GM12878 (cell line): ENCODE measurements at regions not wholly inside any gene's neighbourhood (a gene's known extent, or its start where the extent isn't known, plus 50 kb on each side); places are given as distances from the start of the nearest gene placed in this dataset.

ENCODE experiments used
- ATAC-seq: fragments of 200-7000 bp; cut with Tn5 transposase; 3 replicates; pipeline ENCODE4 v1.9.1; 2020; ENCODE audit warnings: mild to moderate bottlenecking, moderate library complexity
- BruUV-seq: library from RNA; stranded (reverse); fragments of 400-500 nt; replicated peaks from 2 replicates; lab custom pipeline; 2021; lab: Mats Ljungman, UMichigan
- CTCF ChIA-PET: fragments of 300-600 bp; sonication (Branson Sonifier 250); formaldehyde crosslinking; extraction: SDS; loops from one replicate; lab custom pipeline; 2021; ENCODE audit warnings: inconsistent platforms; lab: Yijun Ruan, JAX
- POLR2A ChIA-PET: fragments of 350-600 bp; formaldehyde crosslinking; extraction: SDS; loops from one replicate; lab custom pipeline; 2021; ENCODE audit warnings: inconsistent platforms; lab: Charles Lee
- RAD21 ChIA-PET: fragments of 300-600 bp; sonication (Branson Sonifier 250); formaldehyde crosslinking; loops from one replicate; lab custom pipeline; 2023; ENCODE audit warnings: antibody characterized with exemption; ENCODE audit not compliant: unreplicated experiment; lab: Charles Lee
- SMC1A ChIA-PET: fragments of 300-600 bp; sonication (Branson Sonifier 250); formaldehyde crosslinking; loops from one replicate; lab custom pipeline; 2023; ENCODE audit not compliant: unreplicated experiment, uncharacterized antibody; lab: Charles Lee
- DNase-seq: peaks from one replicate; pipeline ENCODE4 v3.0.0-alpha.2; 2011; ENCODE audit warnings: low read depth, low spot score
- FAIRE-seq: peaks from 3 replicates; lab custom pipeline; 2011; peaks lifted over from hg19 to GRCh38; lab: Jason Lieb, UNC
- H2AFZ ChIP-seq: 2 replicates; pipeline ENCODE4 v1.6.0; 2011; ENCODE audit warnings: low read depth, low read length, control low read depth; ENCODE audit not compliant: control insufficient read depth
- H3K27ac ChIP-seq: 2 replicates; pipeline ENCODE4 v1.5.1; 2011; ENCODE audit warnings: control low read depth; ENCODE audit not compliant: control insufficient read depth, insufficient read depth
- H3K27me3 ChIP-seq, 2 experiments: replicated peaks in 1 of 2; 2 replicates each; pipeline versions ENCODE4 v1.6.0 to v1.6.1; 2011; ENCODE audit warnings: low read length in 1 of 2; ENCODE audit not compliant: control insufficient read depth in 2 of 2, insufficient read depth in 2 of 2
- H3K36me3 ChIP-seq, 2 experiments: 2 replicates each; pipeline ENCODE4 v1.5.1; 2011; ENCODE audit warnings: low read length in 1 of 2; ENCODE audit not compliant: control insufficient read depth in 2 of 2, insufficient read depth in 2 of 2
- H3K4me1 ChIP-seq: 2 replicates; pipeline ENCODE4 v1.6.1; 2011; ENCODE audit warnings: mild to moderate bottlenecking, low read length, moderate library complexity, mixed read lengths; ENCODE audit not compliant: control insufficient read depth, insufficient read depth
- H3K4me2 ChIP-seq: 2 replicates; pipeline ENCODE4 v1.6.0; 2011; ENCODE audit warnings: control low read depth; ENCODE audit not compliant: control insufficient read depth, insufficient read depth
- H3K4me3 ChIP-seq: fragments of 200-600 bp; sonication (generic); 2 replicates; pipeline ENCODE4 v1.5.1; 2016
- H3K79me2 ChIP-seq: 2 replicates; pipeline ENCODE4 v1.6.0; 2011; ENCODE audit warnings: low read length; ENCODE audit not compliant: control insufficient read depth, insufficient read depth
- H3K9ac ChIP-seq: 2 replicates; pipeline ENCODE4 v1.8.0; 2011; ENCODE audit warnings: low read length, control low read depth, mixed read lengths; ENCODE audit not compliant: control insufficient read depth, insufficient read depth
- H3K9me3 ChIP-seq: replicated peaks from 3 replicates; pipeline ENCODE4 v1.5.1; 2011; ENCODE audit warnings: mild to moderate bottlenecking, low read length; ENCODE audit not compliant: control insufficient read depth, insufficient read depth
- H4K20me1 ChIP-seq: 2 replicates; pipeline ENCODE4 v1.6.0; 2011; ENCODE audit not compliant: control insufficient read depth, insufficient read depth
- ASH2L ChIP-seq: fragments of 300-600, 200-600 bp; sonication (generic); IDR thresholded peaks from 2 replicates; pipeline ENCODE4 v1.6.1; 2017; ENCODE audit warnings: low read depth, mild to moderate bottlenecking, borderline replicate concordance
- FOXM1 ChIP-seq: IDR thresholded peaks from 2 replicates; pipeline ENCODE4 v1.6.1; 2012; ENCODE audit warnings: low read depth, mild to moderate bottlenecking, inconsistent platforms, low read length, moderate library complexity
- HSF1 ChIP-seq: fragments of 150-350 bp; IDR thresholded peaks from 2 replicates; pipeline ENCODE4 v1.6.1; 2014; ENCODE audit warnings: mild to moderate bottlenecking, low read depth, low read length
- IKZF1 ChIP-seq: fragments of 450-650 bp; conservative IDR thresholded peaks from 2 replicates; pipeline ENCODE4 v1.6.1; 2017; ENCODE audit warnings: antibody characterized with exemption, mild to moderate bottlenecking
- IRF5 ChIP-seq: fragments of 450-650 bp; IDR thresholded peaks from 2 replicates; pipeline ENCODE4 v1.6.1; 2017; ENCODE audit warnings: borderline replicate concordance
- JUND ChIP-seq: IDR thresholded peaks from 2 replicates; pipeline ENCODE4 v1.6.1; 2012; ENCODE audit warnings: low read depth, mild to moderate bottlenecking, low read length, improper control_type of control experiment, moderate library complexity
- MEF2B ChIP-seq: fragments of 450-650 bp; IDR thresholded peaks from 2 replicates; pipeline ENCODE4 v1.6.1; 2018; ENCODE audit warnings: mild to moderate bottlenecking, moderate library complexity; ENCODE audit not compliant: partially characterized antibody, poor library complexity, severe bottlenecking
- MYB ChIP-seq: fragments of 150-350 bp; IDR thresholded peaks from 2 replicates; pipeline ENCODE4 v1.6.1; 2014; ENCODE audit warnings: mild to moderate bottlenecking, low read depth, low read length, borderline replicate concordance
- POU2F2 ChIP-seq: IDR thresholded peaks from 3 replicates; pipeline ENCODE4 v1.6.1; 2011; ENCODE audit warnings: low read depth, mild to moderate bottlenecking, low read length, borderline replicate concordance
- RAD51 ChIP-seq: fragments of 450-650 bp; IDR thresholded peaks from 2 replicates; pipeline ENCODE4 v1.6.1; 2016; ENCODE audit warnings: moderate library complexity, mild to moderate bottlenecking, inconsistent platforms
- SKIL ChIP-seq: fragments of 450-650 bp; IDR thresholded peaks from 2 replicates; pipeline ENCODE4 v1.6.1; 2017; ENCODE audit warnings: mild to moderate bottlenecking, low read depth, inconsistent platforms; ENCODE audit not compliant: poor library complexity, severe bottlenecking
- SUPT20H ChIP-seq: IDR thresholded peaks from 2 replicates; pipeline ENCODE4 v1.6.1; 2011; ENCODE audit warnings: low read depth, mild to moderate bottlenecking, low read length, moderate library complexity, borderline replicate concordance; ENCODE audit not compliant: control insufficient read depth
- SUZ12 ChIP-seq: fragments of 200-600 bp; sonication (generic); IDR thresholded peaks from one replicate; pipeline ENCODE4 v1.6.1; 2018; ENCODE audit warnings: antibody characterized with exemption, mild to moderate bottlenecking; ENCODE audit not compliant: unreplicated experiment
- WGBS: methylation state at CpG from one replicate; pipeline ENCODE4 v1.1.6; 2016; ENCODE audit warnings: low lambda C conversion rate; ENCODE audit not compliant: insufficient replicate concordance, insufficient coverage; ENCODE audit errors: missing lambda C conversion rate; 5-methylcytosine and 5-hydroxymethylcytosine counted together
- in situ Hi-C: fragments of 300-500 bp; cut with MboI; formaldehyde crosslinking; loops from 9 replicates; pipeline ENCODE4 v1.14.3; 2018; ENCODE audit warnings: mixed read lengths
- intact Hi-C: fragments of 100-400 bp; cut with micrococcal nuclease; formaldehyde crosslinking; loops from one replicate; pipeline ENCODE4 v1.14.2; 2022; ENCODE audit not compliant: unreplicated experiment

- H3K27me3 ChIP-seq = no peaks in the 10 kb centered on the region
- H3K4me1 ChIP-seq = no peaks in the 10 kb centered on the region
- CTCF ChIA-PET = no interaction called here
- FAIRE-seq (no peak), DNase-seq (no peak), ATAC-seq (no peak)
- TF ChIP-seq SUZ12 = no peak
- TF ChIP-seq HSF1 = no peak
- H3K9me3 ChIP-seq = no peaks in the 10 kb centered on the region
- H3K79me2 ChIP-seq = no peaks in the 10 kb centered on the region
- no peak overlapping the region for H3K4me2 ChIP-seq
- POLR2A ChIA-PET = no interaction called here
- RAD21 ChIA-PET = no interaction called here
- H3K4me3 ChIP-seq = no peak overlapping the region
- H3K9ac ChIP-seq = no peak overlapping the region
- SMC1A ChIA-PET = no interaction called here
- no peaks in the 10 kb centered on the region for H3K36me3 ChIP-seq
- no peak overlapping the region for H3K27ac ChIP-seq
- intact Hi-C loops (no loop called here), in situ Hi-C loops (no loop called here)
- 6% methylated on average over 1 of the region's 1 CpG for WGBS
- H4K20me1 ChIP-seq = no peaks in the 10 kb centered on the region
- no TSS peak for BruUV-seq
- no peak overlapping the region for H2AFZ ChIP-seq
Observed at GRCh38 chr1:237961754-237962153, 71.0 kb upstream of the ZP4 start.

- intact Hi-C loops = no loop called here
- ATAC-seq = peak; percentile 50
- no TSS peak for BruUV-seq
- no peak overlapping the region for H2AFZ ChIP-seq
- RAD21 ChIA-PET = interaction anchor here (1.5 kb wide), 1 partner anchor 46 kb away, joined by 5 read pairs; no protein-coding TSS in a partner anchor
- no peaks in the 10 kb centered on the region for H3K36me3 ChIP-seq
- H3K9ac ChIP-seq = no peak overlapping the region
- no peak for DNase-seq
- POLR2A ChIA-PET = no interaction called here
- no peaks in the 10 kb centered on the region for H4K20me1 ChIP-seq
- no peak overlapping the region for H3K27ac ChIP-seq
- SMC1A ChIA-PET = interaction anchor here (1.2 to 1.4 kb wide), 3 partner anchors 10 to 103 kb away, joined by 3 to 4 read pairs (median 3); no protein-coding TSS in a partner anchor
- in situ Hi-C loops = no loop called here
- no peak for FAIRE-seq
- H3K4me2 ChIP-seq = no peak overlapping the region
- no peaks in the 10 kb centered on the region for H3K79me2 ChIP-seq
- no peaks in the 10 kb centered on the region for H3K27me3 ChIP-seq
- no peak overlapping the region for H3K4me3 ChIP-seq
- H3K4me1 ChIP-seq = no peaks in the 10 kb centered on the region
- CTCF ChIA-PET = interaction anchor here (0.7 to 0.9 kb wide), 3 partner anchors 96 to 226 kb away, joined by 3 to 4 read pairs (median 4); no protein-coding TSS in a partner anchor
- H3K9me3 ChIP-seq = no peaks in the 10 kb centered on the region
- TF ChIP-seq RAD51 (no peak), FOXM1 (no peak), ASH2L (no peak), POU2F2 (no peak), MYB (no peak), MEF2B (no peak), SUPT20H (no peak), IKZF1 (no peak), IRF5 (no peak), JUND (no peak), SKIL (no peak)
Observed at GRCh38 chr1:237959838-237960237, 69.1 kb upstream of the ZP4 start.
